HFFc6 (cell line): ENCODE measurements at regions not wholly inside any gene's neighbourhood (a gene's known extent, or its start where the extent isn't known, plus 50 kb on each side); places are given as distances from the start of the nearest gene placed in this dataset.
"Not testable (repeated sequence)": the region's sequence is repeated elsewhere in the genome, so short reads cannot be mapped to it uniquely, and the experiment has no call there.

Experiments
- DNase-seq: peaks from one replicate; pipeline ENCODE4 v3.0.0-alpha.2; 2018
- H3K27ac Mint-ChIP-seq: 2 replicates; pipeline ENCODE4 v1.8.0; 2020; ENCODE audit warnings: mild to moderate bottlenecking, mixed read lengths
- H3K27me3 Mint-ChIP-seq: 2 replicates; pipeline ENCODE4 v1.8.0; 2021; ENCODE audit warnings: mild to moderate bottlenecking, moderate library complexity, mixed read lengths; ENCODE audit not compliant: insufficient read depth
- H3K36me3 Mint-ChIP-seq: 2 replicates; pipeline ENCODE4 v1.8.0; 2021; ENCODE audit warnings: low read depth, mixed read lengths
- H3K4me1 Mint-ChIP-seq: 2 replicates; pipeline ENCODE4 v1.8.0; 2020; ENCODE audit warnings: low read depth, mixed read lengths
- H3K4me3 Mint-ChIP-seq: 2 replicates; pipeline ENCODE4 v1.8.0; 2020; ENCODE audit warnings: mild to moderate bottlenecking, moderate library complexity, mixed read lengths
- H3K9me3 Mint-ChIP-seq: 2 replicates; pipeline ENCODE4 v1.8.0; 2020; ENCODE audit warnings: mild to moderate bottlenecking, mixed read lengths
- CTCF ChIP-seq: fragments of 200-600 bp; sonication (generic); IDR thresholded peaks from 2 replicates; pipeline ENCODE4 v1.5.0; 2021; ENCODE audit warnings: antibody characterized with exemption, mild to moderate bottlenecking

GRCh38 chr2:36097022-36097421 lies 258.6 kb upstream of the CRIM1 start:
- H3K27ac Mint-ChIP-seq = no peak overlapping the region

GRCh38 chr2:36091844-36092741 lies 263.5 kb upstream of the CRIM1 start:
- H3K36me3 Mint-ChIP-seq, H3K4me3 Mint-ChIP-seq, H3K27me3 Mint-ChIP-seq, DNase-seq, H3K4me1 Mint-ChIP-seq, H3K27ac Mint-ChIP-seq: not testable (repeated sequence)
- H3K9me3 Mint-ChIP-seq = peaks cover 29% of the 10 kb centered on the region

More at GRCh38 chr2:36097022-36097421, 258.6 kb upstream of the CRIM1 start:
- Mint-ChIP-seq H3K4me3 (no peak overlapping the region), H3K36me3 (no peaks in the 10 kb centered on the region), H3K9me3 (peaks cover 27% of the 10 kb centered on the region), H3K27me3 (no peaks in the 10 kb centered on the region; the same call in 1 of the 2 replicates), H3K4me1 (no peaks in the 10 kb centered on the region)
- no peak for DNase-seq
- no peak for TF ChIP-seq CTCF

GRCh38 chr2:36088716-36089328 lies 266.8 kb upstream of the CRIM1 start:
- Mint-ChIP-seq H3K36me3 (no peaks in the 10 kb centered on the region), H3K27me3 (no peaks in the 10 kb centered on the region)

GRCh38 chr2:36087344-36087743 lies 268.2 kb upstream of the CRIM1 start:
- H3K36me3 Mint-ChIP-seq = no peaks in the 10 kb centered on the region
- DNase-seq = no peak
- no peaks in the 10 kb centered on the region for H3K27me3 Mint-ChIP-seq
- peaks cover 7% of the 10 kb centered on the region for H3K9me3 Mint-ChIP-seq
- no peak for TF ChIP-seq CTCF
- H3K4me1 Mint-ChIP-seq = no peaks in the 10 kb centered on the region
- no peak overlapping the region for H3K4me3 Mint-ChIP-seq
- no peak overlapping the region for H3K27ac Mint-ChIP-seq

More at GRCh38 chr2:36088716-36089328, 266.8 kb upstream of the CRIM1 start:
- H3K9me3 Mint-ChIP-seq = peaks cover 18% of the 10 kb centered on the region
- no peak overlapping the region for H3K27ac Mint-ChIP-seq
- no peak for DNase-seq
- no peak overlapping the region for H3K4me3 Mint-ChIP-seq
- no peak for TF ChIP-seq CTCF
- H3K4me1 Mint-ChIP-seq = no peaks in the 10 kb centered on the region

- H3K4me3 Mint-ChIP-seq = no peak overlapping the region
These were observed 275.8 kb upstream of the CRIM1 start for GRCh38 chr2:36079793-36080192.

More at GRCh38 chr2:36079793-36080192, 275.8 kb upstream of the CRIM1 start:
- no peaks in the 10 kb centered on the region for H3K9me3 Mint-ChIP-seq
- no peaks in the 10 kb centered on the region for H3K36me3 Mint-ChIP-seq
- no peak for TF ChIP-seq CTCF
- peaks cover 1% of the 10 kb centered on the region; the same call in 1 of the 2 replicates for H3K27me3 Mint-ChIP-seq
- H3K4me1 Mint-ChIP-seq = no peaks in the 10 kb centered on the region
- no peak overlapping the region for H3K27ac Mint-ChIP-seq
- DNase-seq = no peak
